GM12878 (cell line): ENCODE measurements at regions not wholly inside any gene's neighbourhood (a gene's known extent, or its start where the extent isn't known, plus 50 kb on each side); places are given as distances from the start of the nearest gene placed in this dataset.

Experiments
- ATAC-seq: fragments of 200-7000 bp; cut with Tn5 transposase; 3 replicates; pipeline ENCODE4 v1.9.1; 2020; ENCODE audit warnings: mild to moderate bottlenecking, moderate library complexity
- BruUV-seq: library from RNA; stranded (reverse); fragments of 400-500 nt; replicated peaks from 2 replicates; lab custom pipeline; 2021; lab: Mats Ljungman, UMichigan
- CTCF ChIA-PET: fragments of 300-600 bp; sonication (Branson Sonifier 250); formaldehyde crosslinking; extraction: SDS; loops from one replicate; lab custom pipeline; 2021; ENCODE audit warnings: inconsistent platforms; lab: Yijun Ruan, JAX
- POLR2A ChIA-PET: fragments of 350-600 bp; formaldehyde crosslinking; extraction: SDS; loops from one replicate; lab custom pipeline; 2021; ENCODE audit warnings: inconsistent platforms; lab: Charles Lee
- RAD21 ChIA-PET: fragments of 300-600 bp; sonication (Branson Sonifier 250); formaldehyde crosslinking; loops from one replicate; lab custom pipeline; 2023; ENCODE audit warnings: antibody characterized with exemption; ENCODE audit not compliant: unreplicated experiment; lab: Charles Lee
- SMC1A ChIA-PET: fragments of 300-600 bp; sonication (Branson Sonifier 250); formaldehyde crosslinking; loops from one replicate; lab custom pipeline; 2023; ENCODE audit not compliant: unreplicated experiment, uncharacterized antibody; lab: Charles Lee
- DNase-seq: peaks from one replicate; pipeline ENCODE4 v3.0.0-alpha.2; 2011; ENCODE audit warnings: low read depth, low spot score
- FAIRE-seq: peaks from 3 replicates; lab custom pipeline; 2011; peaks lifted over from hg19 to GRCh38; lab: Jason Lieb, UNC
- H2AFZ ChIP-seq: 2 replicates; pipeline ENCODE4 v1.6.0; 2011; ENCODE audit warnings: low read depth, low read length, control low read depth; ENCODE audit not compliant: control insufficient read depth
- H3K27ac ChIP-seq: 2 replicates; pipeline ENCODE4 v1.5.1; 2011; ENCODE audit warnings: control low read depth; ENCODE audit not compliant: control insufficient read depth, insufficient read depth
- H3K27me3 ChIP-seq, 2 experiments: replicated peaks in 1 of 2; 2 replicates each; pipeline versions ENCODE4 v1.6.0 to v1.6.1; 2011; ENCODE audit warnings: low read length in 1 of 2; ENCODE audit not compliant: control insufficient read depth in 2 of 2, insufficient read depth in 2 of 2
- H3K36me3 ChIP-seq, 2 experiments: 2 replicates each; pipeline ENCODE4 v1.5.1; 2011; ENCODE audit warnings: low read length in 1 of 2; ENCODE audit not compliant: control insufficient read depth in 2 of 2, insufficient read depth in 2 of 2
- H3K4me1 ChIP-seq: 2 replicates; pipeline ENCODE4 v1.6.1; 2011; ENCODE audit warnings: mild to moderate bottlenecking, low read length, moderate library complexity, mixed read lengths; ENCODE audit not compliant: control insufficient read depth, insufficient read depth
- H3K4me2 ChIP-seq: 2 replicates; pipeline ENCODE4 v1.6.0; 2011; ENCODE audit warnings: control low read depth; ENCODE audit not compliant: control insufficient read depth, insufficient read depth
- H3K4me3 ChIP-seq: fragments of 200-600 bp; sonication (generic); 2 replicates; pipeline ENCODE4 v1.5.1; 2016
- H3K79me2 ChIP-seq: 2 replicates; pipeline ENCODE4 v1.6.0; 2011; ENCODE audit warnings: low read length; ENCODE audit not compliant: control insufficient read depth, insufficient read depth
- H3K9ac ChIP-seq: 2 replicates; pipeline ENCODE4 v1.8.0; 2011; ENCODE audit warnings: low read length, control low read depth, mixed read lengths; ENCODE audit not compliant: control insufficient read depth, insufficient read depth
- H3K9me3 ChIP-seq: replicated peaks from 3 replicates; pipeline ENCODE4 v1.5.1; 2011; ENCODE audit warnings: mild to moderate bottlenecking, low read length; ENCODE audit not compliant: control insufficient read depth, insufficient read depth
- H4K20me1 ChIP-seq: 2 replicates; pipeline ENCODE4 v1.6.0; 2011; ENCODE audit not compliant: control insufficient read depth, insufficient read depth
- ASH2L ChIP-seq: fragments of 300-600, 200-600 bp; sonication (generic); IDR thresholded peaks from 2 replicates; pipeline ENCODE4 v1.6.1; 2017; ENCODE audit warnings: low read depth, mild to moderate bottlenecking, borderline replicate concordance
- BACH1 ChIP-seq: fragments of 450-650 bp; IDR thresholded peaks from 2 replicates; pipeline ENCODE4 v1.6.1; 2017; ENCODE audit warnings: mild to moderate bottlenecking, borderline replicate concordance
- CEBPB ChIP-seq, 2 experiments: fragments of 150-350 bp in 1 of 2; IDR thresholded peaks; 2 replicates each; pipeline ENCODE4 v1.6.1; 2012 to 2014; ENCODE audit warnings: low read depth in 2 of 2, low read length in 2 of 2, borderline replicate concordance in 1 of 2, inconsistent platforms in 1 of 2
- CHD2 ChIP-seq: IDR thresholded peaks from 2 replicates; pipeline ENCODE4 v1.6.1; 2011; ENCODE audit warnings: low read depth, low read length, improper control_type of control experiment, borderline replicate concordance
- CHD4 ChIP-seq: fragments of 200-600 bp; sonication (generic); IDR thresholded peaks from 2 replicates; pipeline ENCODE4 v1.6.1; 2016; ENCODE audit warnings: mild to moderate bottlenecking
- HDAC2 ChIP-seq: fragments of 200-600 bp; sonication (generic); IDR thresholded peaks from 2 replicates; pipeline ENCODE4 v1.6.1; 2017
- POLR2A ChIP-seq: IDR thresholded peaks from 2 replicates; pipeline ENCODE4 v1.6.1; 2011; ENCODE audit warnings: low read depth, mild to moderate bottlenecking, low read length
- POLR2AphosphoS2 ChIP-seq: IDR thresholded peaks from 2 replicates; pipeline ENCODE4 v1.6.1; 2011; ENCODE audit warnings: low read depth, mild to moderate bottlenecking, low read length, improper control_type of control experiment, moderate library complexity
- RELA ChIP-seq: fragments of 450-650 bp; IDR thresholded peaks from 2 replicates; pipeline ENCODE4 v1.8.0; 2014; ENCODE audit warnings: borderline replicate concordance; ENCODE audit not compliant: partially characterized antibody
- SUPT20H ChIP-seq: IDR thresholded peaks from 2 replicates; pipeline ENCODE4 v1.6.1; 2011; ENCODE audit warnings: low read depth, mild to moderate bottlenecking, low read length, moderate library complexity, borderline replicate concordance; ENCODE audit not compliant: control insufficient read depth
- SUZ12 ChIP-seq: fragments of 200-600 bp; sonication (generic); IDR thresholded peaks from one replicate; pipeline ENCODE4 v1.6.1; 2018; ENCODE audit warnings: antibody characterized with exemption, mild to moderate bottlenecking; ENCODE audit not compliant: unreplicated experiment
- WGBS: methylation state at CpG from one replicate; pipeline ENCODE4 v1.1.6; 2016; ENCODE audit warnings: low lambda C conversion rate; ENCODE audit not compliant: insufficient replicate concordance, insufficient coverage; ENCODE audit errors: missing lambda C conversion rate; 5-methylcytosine and 5-hydroxymethylcytosine counted together
- in situ Hi-C: fragments of 300-500 bp; cut with MboI; formaldehyde crosslinking; loops from 9 replicates; pipeline ENCODE4 v1.14.3; 2018; ENCODE audit warnings: mixed read lengths
- intact Hi-C: fragments of 100-400 bp; cut with micrococcal nuclease; formaldehyde crosslinking; loops from one replicate; pipeline ENCODE4 v1.14.2; 2022; ENCODE audit not compliant: unreplicated experiment
- TF ChIP-seq, protein P1 (sequence below): fragments of 450-650 bp; IDR thresholded peaks from 2 replicates; pipeline ENCODE4 v1.6.1; 2018; ENCODE audit warnings: mild to moderate bottlenecking, low read depth, moderate library complexity; ENCODE audit not compliant: partially characterized antibody
- TF ChIP-seq, protein P2 (sequence below): fragments of 450-650 bp; IDR thresholded peaks from 2 replicates; pipeline ENCODE4 v1.6.1; 2017; ENCODE audit warnings: mild to moderate bottlenecking, low read depth, inconsistent platforms; ENCODE audit not compliant: poor library complexity, severe bottlenecking
- TF ChIP-seq, protein P3 (sequence below): IDR thresholded peaks from 2 replicates; pipeline ENCODE4 v1.6.1; 2011; ENCODE audit warnings: low read depth, mild to moderate bottlenecking, low read length, moderate library complexity, borderline replicate concordance; ENCODE audit errors: extremely low read depth

DNA sequence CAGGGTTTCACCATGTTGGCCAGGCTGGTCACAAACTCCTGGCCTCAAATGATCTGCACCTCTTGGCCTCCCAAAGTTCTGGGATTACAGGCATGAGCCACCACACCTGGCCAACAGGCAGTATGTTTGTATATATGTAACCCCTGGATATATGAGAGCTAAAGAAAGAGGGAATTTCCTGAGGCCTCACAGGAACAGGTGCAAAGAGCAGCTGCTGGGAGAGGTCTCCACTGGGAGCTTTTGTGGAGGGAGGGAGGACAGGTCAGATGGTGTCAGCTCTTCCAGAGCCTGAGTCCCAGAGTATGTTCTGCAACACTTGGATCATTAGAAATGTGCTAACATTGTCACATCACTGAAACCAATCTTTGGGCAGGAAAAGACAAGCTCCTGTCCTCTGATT is 110.1 kb upstream of the KIF5B start:
- no peaks in the 10 kb centered on the region for H3K36me3 ChIP-seq
- TF ChIP-seq SUZ12 (no peak), POLR2AphosphoS2 (no peak), POLR2A (no peak), CHD2 (no peak)
- TF ChIP-seq, protein P1, sequence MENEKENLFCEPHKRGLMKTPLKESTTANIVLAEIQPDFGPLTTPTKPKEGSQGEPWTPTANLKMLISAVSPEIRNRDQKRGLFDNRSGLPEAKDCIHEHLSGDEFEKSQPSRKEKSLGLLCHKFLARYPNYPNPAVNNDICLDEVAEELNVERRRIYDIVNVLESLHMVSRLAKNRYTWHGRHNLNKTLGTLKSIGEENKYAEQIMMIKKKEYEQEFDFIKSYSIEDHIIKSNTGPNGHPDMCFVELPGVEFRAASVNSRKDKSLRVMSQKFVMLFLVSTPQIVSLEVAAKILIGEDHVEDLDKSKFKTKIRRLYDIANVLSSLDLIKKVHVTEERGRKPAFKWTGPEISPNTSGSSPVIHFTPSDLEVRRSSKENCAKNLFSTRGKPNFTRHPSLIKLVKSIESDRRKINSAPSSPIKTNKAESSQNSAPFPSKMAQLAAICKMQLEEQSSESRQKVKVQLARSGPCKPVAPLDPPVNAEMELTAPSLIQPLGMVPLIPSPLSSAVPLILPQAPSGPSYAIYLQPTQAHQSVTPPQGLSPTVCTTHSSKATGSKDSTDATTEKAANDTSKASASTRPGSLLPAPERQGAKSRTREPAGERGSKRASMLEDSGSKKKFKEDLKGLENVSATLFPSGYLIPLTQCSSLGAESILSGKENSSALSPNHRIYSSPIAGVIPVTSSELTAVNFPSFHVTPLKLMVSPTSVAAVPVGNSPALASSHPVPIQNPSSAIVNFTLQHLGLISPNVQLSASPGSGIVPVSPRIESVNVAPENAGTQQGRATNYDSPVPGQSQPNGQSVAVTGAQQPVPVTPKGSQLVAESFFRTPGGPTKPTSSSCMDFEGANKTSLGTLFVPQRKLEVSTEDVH, result no peak
- FAIRE-seq, result no peak
- BruUV-seq, result no TSS peak
- ChIA-PET SMC1A (no interaction called here), RAD21 (interaction anchor here (0.6 to 1.1 kb wide), 2 partner anchors 269 to 304 kb away, joined by 3 to 5 read pairs; no protein-coding TSS in a partner anchor), POLR2A (no interaction called here), CTCF (interaction anchor here (1.1 to 1.3 kb wide), 2 partner anchors 8 to 330 kb away, joined by 3 read pairs; no protein-coding TSS in a partner anchor)
- in situ Hi-C loops (no loop called here), intact Hi-C loops (no loop called here)
- peaks cover 5% of the 10 kb centered on the region; the same call in 1 of the 2 replicates for H3K4me1 ChIP-seq
- no peak for DNase-seq
- no peak for ATAC-seq
- no peaks in the 10 kb centered on the region for H4K20me1 ChIP-seq
- no peak overlapping the region for H3K4me2 ChIP-seq
- no peaks in the 10 kb centered on the region; a peak in 1 of 4 replicates for H3K27me3 ChIP-seq
- no peak overlapping the region for H3K27ac ChIP-seq
- no peaks in the 10 kb centered on the region for H3K9me3 ChIP-seq
- H3K9ac ChIP-seq, result no peak overlapping the region
- no peaks in the 10 kb centered on the region for H3K79me2 ChIP-seq
- H3K4me3 ChIP-seq, result no peak overlapping the region
- H2AFZ ChIP-seq, result no peak overlapping the region

DNA sequence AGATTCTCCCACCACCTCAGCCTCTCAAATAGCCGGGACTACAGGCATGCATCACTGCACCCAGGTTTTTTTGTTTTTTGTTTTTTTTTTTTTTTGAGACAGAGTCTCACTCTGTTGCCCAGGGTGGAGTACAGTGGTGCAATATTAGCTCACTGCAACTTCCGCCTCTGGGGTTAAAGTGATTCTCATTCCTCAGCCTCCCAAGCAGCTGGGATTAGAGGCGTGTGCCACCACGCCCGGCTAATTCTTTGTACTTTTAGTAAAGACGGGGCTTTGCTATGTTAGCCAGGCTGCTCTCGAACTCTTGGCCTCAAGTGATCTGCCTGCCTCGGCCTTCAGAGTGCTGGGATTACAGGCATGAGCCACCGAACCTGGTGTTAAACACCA is 107.5 kb upstream of the KIF5B start:
- ChIA-PET RAD21 (no interaction called here), SMC1A (no interaction called here), POLR2A (no interaction called here), CTCF (no interaction called here)
- Histone ChIP-seq H3K4me2 (no peak overlapping the region), H2AFZ (no peak overlapping the region), H3K36me3 (no peaks in the 10 kb centered on the region), H3K4me1 (peaks cover 5% of the 10 kb centered on the region; the same call in 1 of the 2 replicates), H3K79me2 (no peaks in the 10 kb centered on the region), H3K27me3 (no peaks in the 10 kb centered on the region; a peak in 1 of 4 replicates), H3K9ac (no peak overlapping the region), H4K20me1 (no peaks in the 10 kb centered on the region), H3K4me3 (no peak overlapping the region), H3K27ac (no peak overlapping the region), H3K9me3 (no peaks in the 10 kb centered on the region)
- FAIRE-seq (no peak), DNase-seq (no peak), ATAC-seq (no peak)
- no TSS peak for BruUV-seq
- WGBS, result 45% methylated on average over 9 of the region's 9 CpGs
- intact Hi-C loops (no loop called here), in situ Hi-C loops (no loop called here)
- TF ChIP-seq CHD4, result no peak
- no peak for TF ChIP-seq BACH1
- no peak for TF ChIP-seq HDAC2
- TF ChIP-seq, protein P2, sequence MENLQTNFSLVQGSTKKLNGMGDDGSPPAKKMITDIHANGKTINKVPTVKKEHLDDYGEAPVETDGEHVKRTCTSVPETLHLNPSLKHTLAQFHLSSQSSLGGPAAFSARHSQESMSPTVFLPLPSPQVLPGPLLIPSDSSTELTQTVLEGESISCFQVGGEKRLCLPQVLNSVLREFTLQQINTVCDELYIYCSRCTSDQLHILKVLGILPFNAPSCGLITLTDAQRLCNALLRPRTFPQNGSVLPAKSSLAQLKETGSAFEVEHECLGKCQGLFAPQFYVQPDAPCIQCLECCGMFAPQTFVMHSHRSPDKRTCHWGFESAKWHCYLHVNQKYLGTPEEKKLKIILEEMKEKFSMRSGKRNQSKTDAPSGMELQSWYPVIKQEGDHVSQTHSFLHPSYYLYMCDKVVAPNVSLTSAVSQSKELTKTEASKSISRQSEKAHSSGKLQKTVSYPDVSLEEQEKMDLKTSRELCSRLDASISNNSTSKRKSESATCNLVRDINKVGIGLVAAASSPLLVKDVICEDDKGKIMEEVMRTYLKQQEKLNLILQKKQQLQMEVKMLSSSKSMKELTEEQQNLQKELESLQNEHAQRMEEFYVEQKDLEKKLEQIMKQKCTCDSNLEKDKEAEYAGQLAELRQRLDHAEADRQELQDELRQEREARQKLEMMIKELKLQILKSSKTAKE, result no peak
- TF ChIP-seq, protein P3, sequence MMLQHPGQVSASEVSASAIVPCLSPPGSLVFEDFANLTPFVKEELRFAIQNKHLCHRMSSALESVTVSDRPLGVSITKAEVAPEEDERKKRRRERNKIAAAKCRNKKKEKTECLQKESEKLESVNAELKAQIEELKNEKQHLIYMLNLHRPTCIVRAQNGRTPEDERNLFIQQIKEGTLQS, result no peak
- no peak for TF ChIP-seq ASH2L
- TF ChIP-seq CEBPB (IDR thresholded peaks at IDR 0.05; ENCODE audit: borderline replicate concordance in 1 of 2, low read depth in 2 of 2, low read length in 2 of 2), result no peak
- TF ChIP-seq SUPT20H, result no peak
- TF ChIP-seq RELA, result no peak
